Heart left ventricle (tissue), 13 donors: ENCODE measurements at regions not wholly inside any gene's neighbourhood (a gene's known extent, or its start where the extent isn't known, plus 50 kb on each side); places are given as distances from the start of the nearest gene placed in this dataset.

ENCODE experiments used
- CTCF ChIP-seq, 12 donors: fragments of 200-600 bp; sonication (generic) in 4 of 12; IDR thresholded peaks; one replicate each; pipeline versions ENCODE4 v1.5.0 to v1.8.0; 2018 to 2022; ENCODE audit warnings: antibody characterized with exemption in 12 of 12, mild to moderate bottlenecking in 5 of 12
- POLR2A ChIP-seq, 2 donors: fragments of 450-650 bp; IDR thresholded peaks; one replicate each; pipeline ENCODE4 v1.6.1; 2017; ENCODE audit warnings: antibody characterized with exemption in 2 of 2, mild to moderate bottlenecking in 2 of 2, moderate library complexity in 2 of 2
- donor health status: ischemic (EF 13 %, LVEDD 7.1; RV severe dilation, severe dysfunction).
- donor health status: DM: no; HTN: yes; CAD: no.
- donor health status: DM: no; HTN: no; CAD: no.
- donor health status: ischemic (EF 25% LVEDD 6.9; RV normal size, moderate dysfunction).
- donor health status: ischemic (EF 25% LVEDD 5.7; RV mildly dilated, moderate dysfunction).
- donor health status: ischemic (EF 35%, LVEDD 5.7; RV mildly dilated, moderate dysfunction).
- donor health status: nonischemic (EF 11% LVEDD 7.7; RV severe dilation, severe dysfunction).
- donor health status: DM: yes; HTN: yes; CAD: no.
- donor health status: PGD.
- donor health status: ischemic (EF 29% LVEDD 5.4; RV normal size, mild dysfunction).
- donor health status: nonischemic (EF 23%, LVEDD 6.1; RV moderate dilation, normal function).

GRCh38 chr5:109485030-109485429, 75.3 kb upstream of the PJA2 start:
- no peak for TF ChIP-seq CTCF (IDR thresholded peaks at IDR 0.05)
- TF ChIP-seq POLR2A (IDR thresholded peaks at IDR 0.05), result no peak
